ENCODE measurements at regions not wholly inside any gene's neighbourhood (a gene's known extent, or its start where the extent isn't known, plus 50 kb on each side); places are given as distances from the start of the nearest gene placed in this dataset.

GRCh38 chr2:3021720-3022119 is 355.9 kb downstream of the EIPR1 start:
- no peak overlapping the region for H3K9ac ChIP-seq (ENCODE audit: control insufficient read depth, insufficient read depth, low read length)
- H4K20me1 ChIP-seq (ENCODE audit: control insufficient read depth, insufficient read depth) = no peaks in the 10 kb centered on the region
- no peak overlapping the region for H3K27ac ChIP-seq (ENCODE audit: control insufficient read depth, insufficient read depth)
- in situ Hi-C loops (cut with MboI) (no loop called here), intact Hi-C loops (cut with micrococcal nuclease; ENCODE audit: unreplicated experiment) (no loop called here)
- no peaks in the 10 kb centered on the region; the same call in 2 of the 3 replicates for H3K9me3 ChIP-seq (replicated peaks; ENCODE audit: control insufficient read depth, insufficient read depth, low read length)
- no peak overlapping the region for H2AFZ ChIP-seq (ENCODE audit: control insufficient read depth, low read depth, low read length)
- no peak for ATAC-seq
- H3K4me2 ChIP-seq (ENCODE audit: control insufficient read depth, insufficient read depth) = no peak overlapping the region
- H3K4me3 ChIP-seq = no peak overlapping the region
- BruUV-seq (replicated peaks) = no TSS peak
- FAIRE-seq = no peak
- ChIA-PET POLR2A (no interaction called here), SMC1A (ENCODE audit: uncharacterized antibody, unreplicated experiment) (no interaction called here), CTCF (no interaction called here), RAD21 (ENCODE audit: unreplicated experiment) (no interaction called here)
- H3K79me2 ChIP-seq (ENCODE audit: control insufficient read depth, insufficient read depth, low read length) = no peaks in the 10 kb centered on the region
- no peaks in the 10 kb centered on the region for H3K27me3 ChIP-seq (replicated peaks in 1 of 2; ENCODE audit: control insufficient read depth in 2 of 2, insufficient read depth in 2 of 2, low read length in 1 of 2)
- DNase-seq (ENCODE audit: low read depth, low spot score) = no peak
- no peaks in the 10 kb centered on the region for H3K4me1 ChIP-seq (ENCODE audit: control insufficient read depth, insufficient read depth, low read length)
- 48% methylated on average over 8 of the region's 8 CpGs for WGBS (ENCODE audit: insufficient coverage, insufficient replicate concordance, low lambda C conversion rate, missing lambda C conversion rate)
- H3K36me3 ChIP-seq (ENCODE audit: control insufficient read depth in 2 of 2, insufficient read depth in 2 of 2, low read length in 1 of 2) = no peaks in the 10 kb centered on the region
- TF ChIP-seq WRNIP1 (IDR thresholded peaks at IDR 0.05; ENCODE audit: borderline replicate concordance, low read depth, low read length) (no peak), EED (IDR thresholded peaks at IDR 0.05; ENCODE audit: low read depth) (no peak)

DNA sequence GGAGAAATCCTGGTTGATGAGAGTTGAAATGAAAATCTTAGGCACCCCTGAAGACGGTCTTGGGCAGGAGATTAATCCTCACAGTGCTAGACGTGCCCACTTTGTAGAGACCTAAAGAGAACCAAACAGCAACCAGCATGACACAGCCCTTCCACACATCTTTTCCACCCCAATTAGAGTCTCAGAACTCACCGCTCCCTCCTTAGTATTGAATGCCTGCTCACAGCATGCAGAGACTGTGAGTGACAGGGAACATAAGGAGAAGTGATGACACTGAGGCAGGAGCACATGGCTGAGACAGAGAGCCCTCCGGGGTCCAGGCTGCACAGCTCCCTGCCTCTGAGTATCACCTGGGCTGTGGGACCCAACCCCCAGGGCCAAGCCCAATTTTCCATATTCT is 367.6 kb downstream of the EIPR1 start:
- no peaks in the 10 kb centered on the region for H3K4me1 ChIP-seq (ENCODE audit: control insufficient read depth, insufficient read depth, low read length)
- BruUV-seq (replicated peaks) = no TSS peak
- intact Hi-C loops (cut with micrococcal nuclease; ENCODE audit: unreplicated experiment) = no loop called here
- WGBS (ENCODE audit: insufficient coverage, insufficient replicate concordance, low lambda C conversion rate, missing lambda C conversion rate) = 49% methylated on average over 4 of the region's 4 CpGs
- ChIA-PET SMC1A (ENCODE audit: uncharacterized antibody, unreplicated experiment) (no interaction called here), CTCF (no interaction called here), RAD21 (ENCODE audit: unreplicated experiment) (no interaction called here), POLR2A (no interaction called here)
- H3K36me3 ChIP-seq (ENCODE audit: control insufficient read depth in 2 of 2, insufficient read depth in 2 of 2, low read length in 1 of 2) = no peaks in the 10 kb centered on the region
- ATAC-seq (no peak), DNase-seq (ENCODE audit: low read depth, low spot score) (no peak), FAIRE-seq (no peak)
- no peak overlapping the region for H3K4me2 ChIP-seq (ENCODE audit: control insufficient read depth, insufficient read depth)
- H3K9me3 ChIP-seq (replicated peaks; ENCODE audit: control insufficient read depth, insufficient read depth, low read length) = no peaks in the 10 kb centered on the region; the same call in 2 of the 3 replicates
- H3K9ac ChIP-seq (ENCODE audit: control insufficient read depth, insufficient read depth, low read length) = no peak overlapping the region
- no peaks in the 10 kb centered on the region for H3K27me3 ChIP-seq (replicated peaks in 1 of 2; ENCODE audit: control insufficient read depth in 2 of 2, insufficient read depth in 2 of 2, low read length in 1 of 2)
- no peak overlapping the region for H3K4me3 ChIP-seq
- H3K27ac ChIP-seq (ENCODE audit: control insufficient read depth, insufficient read depth) = no peak overlapping the region
- in situ Hi-C loops (cut with MboI) = no loop called here
- H4K20me1 ChIP-seq (ENCODE audit: control insufficient read depth, insufficient read depth) = no peaks in the 10 kb centered on the region
- H3K79me2 ChIP-seq (ENCODE audit: control insufficient read depth, insufficient read depth, low read length) = no peaks in the 10 kb centered on the region
- H2AFZ ChIP-seq (ENCODE audit: control insufficient read depth, low read depth, low read length) = no peak overlapping the region
- TF ChIP-seq BCL11A (IDR thresholded peaks at IDR 0.05; ENCODE audit: low read depth, low read length) (no peak), PKNOX1 (IDR thresholded peaks at IDR 0.05) (no peak), E2F4 (IDR thresholded peaks at IDR 0.05; ENCODE audit: low read depth, low read length) (no peak), FOXM1 (IDR thresholded peaks at IDR 0.05; ENCODE audit: low read depth, low read length) (no peak), ZNF274 (IDR thresholded peaks at IDR 0.05; ENCODE audit: insufficient read depth, insufficient read length) (no peak), STAT3 (IDR thresholded peaks at IDR 0.05; ENCODE audit: low read depth, low read length) (no peak), SREBF2 (IDR thresholded peaks at IDR 0.05; ENCODE audit: low read length) (no peak), HDGF (IDR thresholded peaks at IDR 0.05) (no peak), RUNX3 (IDR thresholded peaks at IDR 0.05; ENCODE audit: low read length) (no peak), IRF3 (IDR thresholded peaks at IDR 0.05) (no peak), ZSCAN29 (IDR thresholded peaks at IDR 0.05) (no peak)
- TF ChIP-seq, protein P1, sequence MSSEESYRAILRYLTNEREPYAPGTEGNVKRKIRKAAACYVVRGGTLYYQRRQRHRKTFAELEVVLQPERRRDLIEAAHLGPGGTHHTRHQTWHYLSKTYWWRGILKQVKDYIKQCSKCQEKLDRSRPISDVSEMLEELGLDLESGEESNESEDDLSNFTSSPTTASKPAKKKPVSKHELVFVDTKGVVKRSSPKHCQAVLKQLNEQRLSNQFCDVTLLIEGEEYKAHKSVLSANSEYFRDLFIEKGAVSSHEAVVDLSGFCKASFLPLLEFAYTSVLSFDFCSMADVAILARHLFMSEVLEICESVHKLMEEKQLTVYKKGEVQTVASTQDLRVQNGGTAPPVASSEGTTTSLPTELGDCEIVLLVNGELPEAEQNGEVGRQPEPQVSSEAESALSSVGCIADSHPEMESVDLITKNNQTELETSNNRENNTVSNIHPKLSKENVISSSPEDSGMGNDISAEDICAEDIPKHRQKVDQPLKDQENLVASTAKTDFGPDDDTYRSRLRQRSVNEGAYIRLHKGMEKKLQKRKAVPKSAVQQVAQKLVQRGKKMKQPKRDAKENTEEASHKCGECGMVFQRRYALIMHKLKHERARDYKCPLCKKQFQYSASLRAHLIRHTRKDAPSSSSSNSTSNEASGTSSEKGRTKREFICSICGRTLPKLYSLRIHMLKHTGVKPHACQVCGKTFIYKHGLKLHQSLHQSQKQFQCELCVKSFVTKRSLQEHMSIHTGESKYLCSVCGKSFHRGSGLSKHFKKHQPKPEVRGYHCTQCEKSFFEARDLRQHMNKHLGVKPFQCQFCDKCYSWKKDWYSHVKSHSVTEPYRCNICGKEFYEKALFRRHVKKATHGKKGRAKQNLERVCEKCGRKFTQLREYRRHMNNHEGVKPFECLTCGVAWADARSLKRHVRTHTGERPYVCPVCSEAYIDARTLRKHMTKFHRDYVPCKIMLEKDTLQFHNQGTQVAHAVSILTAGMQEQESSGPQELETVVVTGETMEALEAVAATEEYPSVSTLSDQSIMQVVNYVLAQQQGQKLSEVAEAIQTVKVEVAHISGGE (CRISPR knock-in tag; IDR thresholded peaks at IDR 0.05) = no peak

All from GM12878 (cell line).